D721Med (cell line): ENCODE measurements at regions not wholly inside any gene's neighbourhood (a gene's known extent, or its start where the extent isn't known, plus 50 kb on each side); places are given as distances from the start of the nearest gene placed in this dataset.
"Not testable (repeated sequence)": the region's sequence is repeated elsewhere in the genome, so short reads cannot be mapped to it uniquely, and the experiment has no call there.

Experiments used
- DNase-seq: peaks from one replicate; pipeline ENCODE4 v3.0.0; 2011; ENCODE audit warnings: low spot score; ENCODE audit not compliant: insufficient read length
- FAIRE-seq: peaks from 2 replicates; lab custom pipeline; 2011; peaks lifted over from hg19 to GRCh38; lab: Jason Lieb, UNC
- CTCF ChIP-seq: IDR thresholded peaks from 2 replicates; pipeline ENCODE4 v1.5.1; 2012; ENCODE audit warnings: mild to moderate bottlenecking, control low read depth; ENCODE audit not compliant: insufficient read depth; ENCODE audit errors: missing control alignments

GRCh38 chr3:82637574-82637973 is 876.1 kb upstream of the GBE1 start:
- FAIRE-seq: no peak
- no peak for DNase-seq

GRCh38 chr3:82636177-82636576 is 874.7 kb upstream of the GBE1 start:
- TF ChIP-seq CTCF: no peak
- DNase-seq (no peak), FAIRE-seq (peak; percentile 51)

More at GRCh38 chr3:82637574-82637973, 876.1 kb upstream of the GBE1 start:
- TF ChIP-seq CTCF: no peak

- DNase-seq: no peak
- no peak for TF ChIP-seq CTCF
- no peak for FAIRE-seq
Measured at GRCh38 chr3:82633319-82633718, 871.9 kb upstream of the GBE1 start.

GRCh38 chr3:82629937-82630336 is 868.5 kb upstream of the GBE1 start:
- FAIRE-seq: no peak
- no peak for DNase-seq
- no peak for TF ChIP-seq CTCF

- DNase-seq (no peak), FAIRE-seq (no peak)
- TF ChIP-seq CTCF: no peak
Measured at GRCh38 chr3:82628385-82629014, 867.1 kb upstream of the GBE1 start.

- no peak for DNase-seq
- FAIRE-seq: no peak
- TF ChIP-seq CTCF: no peak
Measured at GRCh38 chr3:82627733-82628132, 866.3 kb upstream of the GBE1 start.

GRCh38 chr3:82620744-82621143 is 859.3 kb upstream of the GBE1 start:
- FAIRE-seq, DNase-seq: not testable (repeated sequence)

- DNase-seq (no peak), FAIRE-seq (no peak)
- no peak for TF ChIP-seq CTCF
Measured at GRCh38 chr3:82618594-82618993, 857.1 kb upstream of the GBE1 start.
